HL-60 (cell line): ENCODE measurements at regions not wholly inside any gene's neighbourhood (a gene's known extent, or its start where the extent isn't known, plus 50 kb on each side); places are given as distances from the start of the nearest gene placed in this dataset.

Source experiments
- GABPA ChIP-seq: IDR thresholded peaks from 2 replicates; pipeline ENCODE4 v1.6.1; 2012; ENCODE audit warnings: low read depth
- POLR2AphosphoS5 ChIP-seq: IDR thresholded peaks from 2 replicates; pipeline ENCODE4 v1.6.1; 2012; ENCODE audit warnings: low read depth
- TF ChIP-seq, protein P1 (sequence below): IDR thresholded peaks from one replicate; pipeline ENCODE4 v1.5.1; 2011; ENCODE audit warnings: low read length, control low read depth, inconsistent platforms; ENCODE audit not compliant: insufficient read depth

DNA sequence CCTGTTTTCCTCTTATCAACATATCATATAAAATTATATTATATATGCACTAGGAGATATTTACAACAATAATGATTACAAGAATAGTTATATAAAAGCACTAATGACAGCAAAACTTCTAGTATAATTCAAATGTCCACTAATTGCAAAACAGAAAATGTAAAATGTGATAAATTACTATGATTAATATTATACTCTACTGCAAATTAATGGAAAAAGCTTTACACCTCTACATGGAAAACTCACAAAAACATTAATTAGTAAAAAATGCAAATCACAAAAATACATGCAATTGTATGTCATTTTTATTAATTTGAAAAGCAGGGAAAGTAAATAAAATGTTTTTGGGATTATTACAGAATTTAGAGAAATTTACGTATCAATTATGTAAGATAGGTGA lies 681.0 kb upstream of the PCDH20 start:
- TF ChIP-seq, protein P1, sequence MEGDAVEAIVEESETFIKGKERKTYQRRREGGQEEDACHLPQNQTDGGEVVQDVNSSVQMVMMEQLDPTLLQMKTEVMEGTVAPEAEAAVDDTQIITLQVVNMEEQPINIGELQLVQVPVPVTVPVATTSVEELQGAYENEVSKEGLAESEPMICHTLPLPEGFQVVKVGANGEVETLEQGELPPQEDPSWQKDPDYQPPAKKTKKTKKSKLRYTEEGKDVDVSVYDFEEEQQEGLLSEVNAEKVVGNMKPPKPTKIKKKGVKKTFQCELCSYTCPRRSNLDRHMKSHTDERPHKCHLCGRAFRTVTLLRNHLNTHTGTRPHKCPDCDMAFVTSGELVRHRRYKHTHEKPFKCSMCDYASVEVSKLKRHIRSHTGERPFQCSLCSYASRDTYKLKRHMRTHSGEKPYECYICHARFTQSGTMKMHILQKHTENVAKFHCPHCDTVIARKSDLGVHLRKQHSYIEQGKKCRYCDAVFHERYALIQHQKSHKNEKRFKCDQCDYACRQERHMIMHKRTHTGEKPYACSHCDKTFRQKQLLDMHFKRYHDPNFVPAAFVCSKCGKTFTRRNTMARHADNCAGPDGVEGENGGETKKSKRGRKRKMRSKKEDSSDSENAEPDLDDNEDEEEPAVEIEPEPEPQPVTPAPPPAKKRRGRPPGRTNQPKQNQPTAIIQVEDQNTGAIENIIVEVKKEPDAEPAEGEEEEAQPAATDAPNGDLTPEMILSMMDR, result no peak
- TF ChIP-seq GABPA (no peak), POLR2AphosphoS5 (no peak)
